Adrenal gland (tissue), 9 donors: ENCODE measurements at regions not wholly inside any gene's neighbourhood (a gene's known extent, or its start where the extent isn't known, plus 50 kb on each side); places are given as distances from the start of the nearest gene placed in this dataset.

Source experiments
- DNase-seq, 7 donors: peaks; one replicate each; pipeline ENCODE4 v3.0.0-alpha.2; 2019 to 2020
- H3K27ac ChIP-seq, 5 donors: fragments of 200-600 bp; sonication (generic) in 4 of 5; 1 replicate in 3 of 5; 2 replicates in 2 of 5; pipeline versions ENCODE4 v1.5.1 to v1.8.0; 2016 to 2020; ENCODE audit warnings: mild to moderate bottlenecking in 1 of 5
- H3K27me3 ChIP-seq: fragments of 200-600 bp; 2 replicates; pipeline ENCODE4 v1.8.0; 2021
- H3K36me3 ChIP-seq, 2 donors: fragments of 200-600 bp; replicated peaks in 1 of 2; 1 replicate in 1 of 2; 2 replicates in 1 of 2; pipeline versions ENCODE4 v1.5.1 to v1.8.0; 2018 to 2022
- H3K4me1 ChIP-seq, 2 donors: fragments of 200-600 bp; replicated peaks in 1 of 2; 1 replicate in 1 of 2; 2 replicates in 1 of 2; pipeline versions ENCODE4 v1.5.1 to v1.8.0; 2018 to 2021
- H3K4me3 ChIP-seq, 4 donors: fragments of 200-600 bp; sonication (generic) in 3 of 4; one replicate each; pipeline ENCODE4 v1.5.1; 2016 to 2018
- H3K9me3 ChIP-seq, 3 donors: fragments of 200-600 bp; sonication (generic) in 1 of 3; replicated peaks in 1 of 3; 1 replicate in 2 of 3; 2 replicates in 1 of 3; pipeline versions ENCODE4 v1.5.1 to v1.8.0; 2016 to 2021
- CTCF ChIP-seq, 6 experiments: fragments of 450-650 bp in 4 of 6; fragments of 200-600 bp in 2 of 6; sonication (generic) in 1 of 6; IDR thresholded peaks; 1 replicate in 5 of 6; 2 replicates in 1 of 6; pipeline versions ENCODE4 v1.5.1 to v1.8.0; 2016 to 2021; ENCODE audit warnings: antibody characterized with exemption in 6 of 6, mild to moderate bottlenecking in 2 of 6, moderate library complexity in 1 of 6
- POLR2A ChIP-seq, 2 donors: fragments of 450-650 bp; IDR thresholded peaks; one replicate each; pipeline ENCODE4 v1.6.1; 2017; ENCODE audit warnings: antibody characterized with exemption in 2 of 2, mild to moderate bottlenecking in 2 of 2, moderate library complexity in 1 of 2
- WGBS, 4 donors: extraction: QIAGEN DNeasy Blood & Tissue Kit in 2 of 4; methylation state at CpG; one replicate each; pipeline versions ENCODE4 v1.1.5 to v1.1.7; 2013 to 2017; 5-methylcytosine and 5-hydroxymethylcytosine counted together
- intact Hi-C, 2 donors: fragments of 100-400 bp; cut with DNase I; formaldehyde crosslinking; loops; one replicate each; pipeline versions ENCODE4 v1.14.1 to v1.15.0; 2022 to 2023
- donor health status: healthy with polysubstance abuse.
- donor health status: Bipolar disorder and iron deficiency.
- donor health status: DM: yes; HTN: yes; CAD: no.
- donor health status: DM: no; HTN: no; CAD: no.
- donor health status: DM: no; HTN: no; CAD: no.

GRCh38 chr6:105894556-105894955 lies 191.6 kb upstream of the PRDM1 start:
- H3K9me3 ChIP-seq = no peaks in the 10 kb centered on the region
- no peaks in the 10 kb centered on the region for H3K36me3 ChIP-seq
- intact Hi-C loops = no loop called here
- H3K27me3 ChIP-seq = no peaks in the 10 kb centered on the region
- 50 to 61% (median 55%) methylated on average over 1 of the region's 1 CpG for WGBS, 4 donors
- no peaks in the 10 kb centered on the region for H3K4me1 ChIP-seq
- H3K27ac ChIP-seq = no peak overlapping the region
- TF ChIP-seq POLR2A (IDR thresholded peaks at IDR 0.05) = no peak
- TF ChIP-seq CTCF (IDR thresholded peaks at IDR 0.05) = no peak
- DNase-seq = no peak
- no peak overlapping the region for H3K4me3 ChIP-seq

GRCh38 chr6:105893741-105894140 lies 192.4 kb upstream of the PRDM1 start:
- no peaks in the 10 kb centered on the region for H3K27me3 ChIP-seq
- H3K4me3 ChIP-seq = no peak overlapping the region
- H3K4me1 ChIP-seq = no peaks in the 10 kb centered on the region
- no peak overlapping the region for H3K27ac ChIP-seq
- intact Hi-C loops = no loop called here
- no peak for DNase-seq
- no peak for TF ChIP-seq POLR2A (IDR thresholded peaks at IDR 0.05)
- 77 to 80% (median 78%) methylated on average over 6 to 7 of the region's 7 CpGs for WGBS, 4 donors
- H3K36me3 ChIP-seq = no peaks in the 10 kb centered on the region
- no peaks in the 10 kb centered on the region for H3K9me3 ChIP-seq

- WGBS, 4 donors = 58 to 70% (median 62%) methylated on average over 3 of the region's 3 CpGs
- no peak overlapping the region for H3K4me3 ChIP-seq
- no peaks in the 10 kb centered on the region for H3K9me3 ChIP-seq
- H3K27ac ChIP-seq = no peak overlapping the region
- TF ChIP-seq CTCF (IDR thresholded peaks at IDR 0.05) (no peak), POLR2A (IDR thresholded peaks at IDR 0.05) (no peak)
- H3K27me3 ChIP-seq = no peaks in the 10 kb centered on the region
- no peak for DNase-seq
- no peaks in the 10 kb centered on the region for H3K36me3 ChIP-seq
- intact Hi-C loops = no loop called here
- H3K4me1 ChIP-seq = no peaks in the 10 kb centered on the region
Observed at GRCh38 chr6:105892577-105893262, 193.4 kb upstream of the PRDM1 start.

GRCh38 chr6:105890521-105891244 lies 195.5 kb upstream of the PRDM1 start:
- Histone ChIP-seq H3K4me3 (no peak overlapping the region), H3K36me3 (no peaks in the 10 kb centered on the region), H3K9me3 (no peaks in the 10 kb centered on the region), H3K4me1 (no peaks in the 10 kb centered on the region), H3K27ac (no peak overlapping the region), H3K27me3 (no peaks in the 10 kb centered on the region)
- intact Hi-C loops = no loop called here
- TF ChIP-seq CTCF (IDR thresholded peaks at IDR 0.05) = no peak
- no peak for TF ChIP-seq POLR2A (IDR thresholded peaks at IDR 0.05)
- 51 to 63% (median 61%) methylated on average over 4 of the region's 4 CpGs for WGBS, 4 donors
- no peak for DNase-seq
